ENCODE measurements at regions not wholly inside any gene's neighbourhood (a gene's known extent, or its start where the extent isn't known, plus 50 kb on each side); places are given as distances from the start of the nearest gene placed in this dataset.

GRCh38 chr9:17996728-17997127 is 417.9 kb downstream of the SH3GL2 start:
- TF ChIP-seq POLR2A (IDR thresholded peaks at IDR 0.05) (no peak), CTCF (IDR thresholded peaks at IDR 0.05) (no peak)
